HFF-Myc (cell line): ENCODE measurements at regions not wholly inside any gene's neighbourhood (a gene's known extent, or its start where the extent isn't known, plus 50 kb on each side); places are given as distances from the start of the nearest gene placed in this dataset.

Source experiments
- DNase-seq: peaks from one replicate; pipeline ENCODE4 v3.0.0-alpha.2; 2011; ENCODE audit warnings: low read depth; ENCODE audit errors: extremely low read depth
- H3K4me3 ChIP-seq: replicated peaks from 2 replicates; pipeline ENCODE4 v1.5.1; 2011; ENCODE audit warnings: low read depth, mild to moderate bottlenecking, control low read depth, low read length
- CTCF ChIP-seq: IDR thresholded peaks from 2 replicates; pipeline ENCODE4 v1.5.1; 2012; ENCODE audit warnings: mild to moderate bottlenecking, low read depth, low read length, control low read depth; ENCODE audit errors: missing control alignments

- DNase-seq: peak; percentile 4
- TF ChIP-seq CTCF: peak; percentile 95
- no peak overlapping the region for H3K4me3 ChIP-seq
Observed at GRCh38 chr7:131692131-131692960, 135.9 kb upstream of the PODXL start.

- DNase-seq: no peak
- TF ChIP-seq CTCF: no peak
- no peak overlapping the region for H3K4me3 ChIP-seq
Observed at GRCh38 chr7:131691454-131692130, 135.2 kb upstream of the PODXL start.

GRCh38 chr7:131690441-131690840 is 134.0 kb upstream of the PODXL start:
- no peak for DNase-seq
- no peak overlapping the region for H3K4me3 ChIP-seq
- TF ChIP-seq CTCF: no peak

- H3K4me3 ChIP-seq: no peak overlapping the region
- TF ChIP-seq CTCF: no peak
- no peak for DNase-seq
Observed at GRCh38 chr7:131689662-131690234, 133.3 kb upstream of the PODXL start.

- H3K4me3 ChIP-seq: no peak overlapping the region
- DNase-seq: peak; percentile 29
- peak; percentile 96 for TF ChIP-seq CTCF
Observed at GRCh38 chr7:131688738-131689661, 132.6 kb upstream of the PODXL start.

GRCh38 chr7:131687296-131687695 is 130.9 kb upstream of the PODXL start:
- H3K4me3 ChIP-seq: no peak overlapping the region
- no peak for DNase-seq
- no peak for TF ChIP-seq CTCF
